Adipocyte (in vitro differentiated cells): ENCODE measurements at regions not wholly inside any gene's neighbourhood (a gene's known extent, or its start where the extent isn't known, plus 50 kb on each side); places are given as distances from the start of the nearest gene placed in this dataset.
"Not testable (repeated sequence)": the region's sequence is repeated elsewhere in the genome, so short reads cannot be mapped to it uniquely, and the experiment has no call there.

Source experiments
- DNase-seq: peaks from one replicate; pipeline ENCODE4 v3.0.0-alpha.2; 2015; ENCODE audit warnings: low read depth
- H3K27me3 ChIP-seq: replicated peaks from 2 replicates; pipeline ENCODE4 v1.7.0; 2013; ENCODE audit warnings: mild to moderate bottlenecking, low read length, moderate library complexity; ENCODE audit not compliant: control insufficient read depth, insufficient read depth
- H3K36me3 ChIP-seq: 2 replicates; pipeline ENCODE4 v1.7.0; 2013; ENCODE audit warnings: low read length, mild to moderate bottlenecking, moderate library complexity; ENCODE audit not compliant: control insufficient read depth, insufficient read depth, severe bottlenecking
- H3K4me1 ChIP-seq: 2 replicates; pipeline ENCODE4 v1.7.0; 2013; ENCODE audit warnings: mild to moderate bottlenecking, low read length, moderate library complexity; ENCODE audit not compliant: control insufficient read depth, insufficient read depth
- H3K4me3 ChIP-seq: 2 replicates; pipeline ENCODE4 v1.7.0; 2013; ENCODE audit warnings: mild to moderate bottlenecking, low read length, moderate library complexity
- H3K9ac ChIP-seq: 2 replicates; pipeline ENCODE4 v1.7.0; 2013; ENCODE audit warnings: mild to moderate bottlenecking, low read length, moderate library complexity
- H3K9me3 ChIP-seq: 2 replicates; pipeline ENCODE4 v1.7.0; 2013; ENCODE audit warnings: mild to moderate bottlenecking, low read length, moderate library complexity; ENCODE audit not compliant: control insufficient read depth

- Histone ChIP-seq H3K36me3 (no peaks in the 10 kb centered on the region), H3K4me1 (no peaks in the 10 kb centered on the region), H3K9ac (no peak overlapping the region), H3K9me3 (no peaks in the 10 kb centered on the region), H3K27me3 (no peaks in the 10 kb centered on the region), H3K4me3 (no peak overlapping the region)
- no peak for DNase-seq
These were observed 566.5 kb upstream of the B3GAT1 start for GRCh38 chr11:134978388-134979088.

GRCh38 chr11:134976551-134976950 is 564.5 kb upstream of the B3GAT1 start:
- Histone ChIP-seq H3K36me3 (no peaks in the 10 kb centered on the region), H3K27me3 (no peaks in the 10 kb centered on the region), H3K9ac (no peak overlapping the region), H3K4me1 (no peaks in the 10 kb centered on the region), H3K4me3 (no peak overlapping the region), H3K9me3 (no peaks in the 10 kb centered on the region)
- no peak for DNase-seq

DNA sequence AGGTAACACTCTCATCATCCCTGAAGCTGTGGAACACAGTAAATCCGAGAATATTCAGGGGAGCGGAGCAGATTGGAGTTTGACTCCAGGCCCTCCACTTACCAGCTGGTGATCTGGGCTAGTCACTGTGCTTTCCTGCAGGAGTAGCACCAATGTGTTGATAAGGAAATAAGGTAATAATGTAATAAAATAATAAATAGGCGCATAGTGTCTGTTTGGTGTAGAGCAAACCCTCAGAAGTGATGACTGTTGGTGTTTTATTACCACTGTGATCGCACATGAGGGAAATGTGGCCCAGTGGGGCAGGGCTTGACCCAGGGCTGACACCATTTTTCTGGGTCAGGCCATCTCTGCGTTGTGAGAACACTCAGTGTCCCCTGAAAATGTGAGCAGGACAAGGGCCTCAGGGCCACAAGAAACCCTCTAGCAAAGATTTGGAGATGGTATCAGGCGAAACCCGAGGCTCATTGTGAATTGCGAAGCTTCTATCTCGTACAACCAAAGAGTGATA is 563.9 kb upstream of the B3GAT1 start:
- Histone ChIP-seq H3K9me3 (no peaks in the 10 kb centered on the region), H3K27me3 (no peaks in the 10 kb centered on the region), H3K4me1 (no peaks in the 10 kb centered on the region), H3K36me3 (no peaks in the 10 kb centered on the region), H3K9ac (no peak overlapping the region), H3K4me3 (no peak overlapping the region)
- DNase-seq: no peak

- Histone ChIP-seq H3K4me1 (no peaks in the 10 kb centered on the region), H3K9me3 (no peaks in the 10 kb centered on the region), H3K36me3 (no peaks in the 10 kb centered on the region), H3K4me3 (no peak overlapping the region), H3K27me3 (no peaks in the 10 kb centered on the region), H3K9ac (no peak overlapping the region)
- no peak for DNase-seq
These were observed 561.8 kb upstream of the B3GAT1 start for GRCh38 chr11:134973801-134974200.

DNA sequence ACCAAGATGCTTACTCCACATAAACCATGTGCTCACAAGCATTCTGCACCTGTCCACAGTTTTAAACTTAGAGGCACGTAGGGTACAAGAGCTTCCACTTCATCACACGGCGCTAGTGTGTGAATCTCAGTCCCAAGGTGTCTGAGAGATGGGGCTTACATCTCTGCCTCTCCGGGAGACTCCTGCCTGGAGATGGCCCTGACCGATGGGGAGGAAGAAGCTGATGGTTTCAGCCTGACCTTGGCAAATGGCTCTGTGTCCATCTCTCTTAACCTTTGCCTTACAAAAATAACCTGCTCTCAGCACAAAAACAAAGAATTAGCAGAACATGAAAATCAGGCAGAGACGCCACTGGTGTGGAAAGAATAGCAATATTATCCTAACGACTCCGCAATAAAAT is 559.3 kb upstream of the B3GAT1 start:
- Histone ChIP-seq H3K36me3 (no peaks in the 10 kb centered on the region), H3K9me3 (no peaks in the 10 kb centered on the region), H3K4me1 (no peaks in the 10 kb centered on the region), H3K27me3 (no peaks in the 10 kb centered on the region), H3K4me3 (no peak overlapping the region), H3K9ac (no peak overlapping the region)
- no peak for DNase-seq

DNA sequence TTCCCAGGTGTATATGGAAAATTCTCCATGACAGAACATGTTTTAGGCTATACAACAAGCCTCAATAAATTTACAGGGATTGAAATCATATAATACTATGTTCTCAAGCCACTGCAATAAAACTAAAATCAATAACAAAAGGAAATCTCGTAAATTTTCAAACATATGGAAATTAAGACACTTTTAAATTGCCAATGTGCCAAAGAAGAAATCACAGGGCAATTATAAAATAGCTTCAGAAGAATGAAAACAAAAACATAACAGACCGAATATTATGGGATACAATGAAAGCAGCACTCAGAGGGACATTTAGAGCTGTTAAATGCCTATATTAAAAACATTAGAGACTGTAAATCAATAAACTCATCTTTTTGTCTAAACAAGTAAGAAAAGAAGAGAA is 555.7 kb upstream of the B3GAT1 start:
- no peak for DNase-seq
- Histone ChIP-seq H3K36me3 (no peaks in the 10 kb centered on the region), H3K27me3 (no peaks in the 10 kb centered on the region), H3K4me1 (no peaks in the 10 kb centered on the region), H3K9me3 (no peaks in the 10 kb centered on the region), H3K9ac (no peak overlapping the region), H3K4me3 (no peak overlapping the region)

GRCh38 chr11:134961386-134961785 is 549.3 kb upstream of the B3GAT1 start:
- H3K27me3 ChIP-seq, H3K4me1 ChIP-seq, H3K9me3 ChIP-seq, H3K36me3 ChIP-seq, H3K9ac ChIP-seq, DNase-seq, H3K4me3 ChIP-seq: not testable (repeated sequence)

- Histone ChIP-seq H3K36me3 (no peaks in the 10 kb centered on the region), H3K4me1 (no peaks in the 10 kb centered on the region), H3K27me3 (peaks cover 7% of the 10 kb centered on the region), H3K4me3 (no peak overlapping the region), H3K9ac (no peak overlapping the region), H3K9me3 (no peaks in the 10 kb centered on the region)
- DNase-seq: no peak
These were observed 546.8 kb upstream of the B3GAT1 start for GRCh38 chr11:134958870-134959269.

GRCh38 chr11:134958336-134958640 is 546.2 kb upstream of the B3GAT1 start:
- Histone ChIP-seq H3K4me3 (no peak overlapping the region), H3K36me3 (no peaks in the 10 kb centered on the region), H3K9ac (no peak overlapping the region), H3K9me3 (no peaks in the 10 kb centered on the region), H3K4me1 (no peaks in the 10 kb centered on the region), H3K27me3 (peaks cover 7% of the 10 kb centered on the region)
- no peak for DNase-seq

DNA sequence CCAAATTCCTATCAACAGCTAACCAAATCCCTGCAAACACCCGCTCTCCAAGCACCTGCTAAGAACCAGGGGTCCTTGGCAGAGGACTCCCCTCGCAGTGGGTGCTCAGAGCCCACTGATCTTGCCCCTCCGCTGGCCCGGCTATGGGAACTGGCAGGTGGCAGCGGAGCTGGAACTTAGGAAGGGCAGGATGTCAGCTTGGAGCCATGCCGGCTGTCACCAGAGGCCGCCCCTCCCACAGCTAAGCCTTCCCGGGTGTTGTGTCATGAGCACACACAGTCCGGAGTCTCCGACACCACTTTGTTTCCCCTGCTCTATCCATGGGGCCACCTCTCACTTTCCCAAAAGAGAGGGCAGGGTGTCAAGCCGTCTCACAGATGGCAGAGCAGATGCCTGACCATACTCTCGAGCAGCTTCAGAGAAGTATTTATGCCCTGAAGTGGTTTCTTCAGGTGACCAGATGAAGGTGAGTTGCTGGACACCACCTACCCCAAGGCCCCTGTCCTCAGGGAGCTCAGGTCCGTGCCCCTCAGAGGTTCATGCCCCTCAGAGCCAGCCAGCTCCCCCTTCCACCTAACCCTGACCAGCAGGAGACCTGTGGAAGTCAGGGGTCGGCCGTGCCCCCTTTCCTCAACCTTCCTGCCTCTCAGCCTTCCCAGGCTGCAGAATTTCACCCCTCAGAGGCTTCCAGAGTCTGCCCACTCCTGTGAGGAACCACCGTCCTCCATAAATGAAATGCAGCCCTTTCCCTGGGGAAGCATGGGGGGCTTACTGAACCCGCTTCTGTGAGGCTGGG is 545.7 kb upstream of the B3GAT1 start:
- H3K36me3 ChIP-seq: no peaks in the 10 kb centered on the region
- peaks cover 7% of the 10 kb centered on the region for H3K27me3 ChIP-seq
- no peaks in the 10 kb centered on the region for H3K9me3 ChIP-seq
- H3K4me1 ChIP-seq: no peaks in the 10 kb centered on the region
- no peak for DNase-seq
- H3K4me3 ChIP-seq: no peak overlapping the region
- H3K9ac ChIP-seq: no peak overlapping the region

- Histone ChIP-seq H3K9me3 (no peaks in the 10 kb centered on the region), H3K9ac (no peak overlapping the region), H3K4me3 (no peak overlapping the region), H3K36me3 (no peaks in the 10 kb centered on the region), H3K27me3 (peaks cover 7% of the 10 kb centered on the region), H3K4me1 (peaks cover 1% of the 10 kb centered on the region)
- no peak for DNase-seq
These were observed 544.6 kb upstream of the B3GAT1 start for GRCh38 chr11:134956450-134957210.
